ENCODE measurements at regions not wholly inside any gene's neighbourhood (a gene's known extent, or its start where the extent isn't known, plus 50 kb on each side); places are given as distances from the start of the nearest gene placed in this dataset.
"Not testable (repeated sequence)": the region's sequence is repeated elsewhere in the genome, so short reads cannot be mapped to it uniquely, and the experiment has no call there.

GRCh38 chr11:34750692-34751405, 130.0 kb downstream of the EHF start:
- no peak for DNase-seq

DNA sequence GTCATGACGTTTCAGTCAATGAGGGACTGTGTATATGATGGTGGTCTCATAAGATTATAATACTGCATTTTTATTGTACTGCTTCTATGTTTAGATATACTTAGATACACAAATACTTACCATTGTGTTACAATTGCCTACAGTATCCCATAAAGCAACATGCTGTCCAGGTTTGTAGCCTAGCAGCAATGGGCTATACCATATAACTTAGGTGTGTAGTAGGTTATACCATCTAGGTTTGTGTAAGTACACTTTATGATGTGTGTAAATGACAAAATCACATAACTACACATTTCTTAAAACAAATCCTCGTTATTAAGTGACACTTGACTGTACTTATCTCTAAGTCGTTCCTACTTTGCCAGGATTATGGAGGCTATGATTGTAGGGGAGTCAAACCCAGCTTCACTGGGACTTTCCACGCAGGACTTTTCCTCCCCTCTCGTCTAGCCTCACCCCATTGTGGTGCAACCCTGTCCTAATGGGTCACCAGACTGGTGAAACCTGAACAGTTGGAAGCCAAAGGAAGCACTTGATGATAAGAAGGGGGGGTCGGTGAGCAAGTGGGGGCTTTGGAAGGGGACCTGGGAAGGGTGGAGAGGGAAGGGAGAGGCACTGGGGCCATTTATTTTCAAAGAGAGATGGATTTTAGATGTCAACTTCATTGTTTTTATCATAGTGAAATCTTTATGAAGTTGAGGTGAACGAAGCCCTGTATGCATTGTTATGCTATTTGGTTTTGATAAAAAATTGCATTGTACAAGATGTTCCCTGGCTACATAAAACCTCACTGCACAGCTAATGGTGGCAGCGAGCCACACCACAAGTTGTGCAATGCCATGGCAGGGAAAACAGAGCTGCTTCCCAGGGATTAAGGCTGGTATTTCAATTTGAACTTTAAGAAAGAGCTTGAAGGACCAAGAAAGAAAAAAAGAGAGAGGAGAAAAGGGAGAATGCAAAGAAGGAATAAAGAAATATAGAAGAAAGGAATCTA, 129.1 kb downstream of the EHF start:
- no peak for DNase-seq

DNA sequence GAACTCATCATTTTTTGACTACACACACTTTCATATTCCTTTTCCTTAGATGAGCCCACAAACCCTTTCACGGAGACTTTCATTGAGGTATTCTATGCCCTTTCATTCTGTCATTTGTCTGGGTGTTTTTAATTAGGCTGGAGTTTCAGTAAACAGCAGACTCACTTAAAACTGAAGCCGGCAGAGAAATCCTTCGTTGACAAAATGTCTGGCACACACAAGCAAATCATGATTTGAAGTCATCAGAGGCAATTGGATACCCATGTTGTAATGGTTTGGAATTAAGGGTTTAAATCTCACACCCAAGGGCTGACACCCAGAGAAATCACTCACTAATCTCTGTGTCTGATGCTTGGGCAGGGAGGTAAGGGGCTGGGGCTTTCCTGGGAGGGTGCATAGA, 127.1 kb downstream of the EHF start:
- no peak for DNase-seq

GRCh38 chr11:34747251-34747650, 126.4 kb downstream of the EHF start:
- DNase-seq, result no peak

DNA sequence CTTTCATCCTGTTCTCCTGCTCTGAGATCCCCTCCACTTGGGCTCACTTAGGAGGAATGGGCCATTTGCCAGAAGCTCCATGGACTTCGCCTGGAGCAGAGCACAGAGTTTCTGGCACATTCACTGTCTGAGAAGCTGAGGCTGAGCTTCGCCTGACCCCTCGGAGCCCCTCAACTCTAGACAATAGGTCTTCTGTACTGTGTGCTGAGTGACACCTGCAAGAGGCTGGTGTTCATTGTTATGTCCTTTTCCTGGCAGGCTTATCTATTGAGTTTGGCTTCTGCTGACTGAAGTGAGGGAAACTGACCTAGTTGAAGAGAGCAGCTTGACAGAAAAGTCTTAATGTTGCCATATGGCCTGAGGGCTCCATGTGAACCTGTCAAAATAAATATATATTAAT, 124.3 kb downstream of the EHF start:
- no peak for DNase-seq

DNA sequence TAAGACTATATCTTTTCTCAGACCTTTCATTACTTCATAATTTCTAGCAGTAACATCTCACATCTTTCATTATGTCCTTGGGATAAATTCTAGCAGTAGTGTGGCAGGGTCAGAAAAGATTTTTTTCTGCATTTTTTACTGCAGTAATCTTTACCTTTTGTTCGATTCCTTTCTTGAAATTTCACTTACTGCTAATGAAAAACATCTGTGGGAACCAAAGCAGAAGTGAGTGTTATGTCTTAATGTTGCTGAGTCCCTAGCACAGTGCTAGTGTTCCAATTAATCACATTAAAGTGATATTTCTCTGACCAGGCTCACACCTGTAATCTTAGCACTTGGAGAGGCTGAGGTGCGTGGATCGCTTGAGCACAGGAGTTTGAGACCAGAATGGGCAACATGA, 123.6 kb downstream of the EHF start:
- DNase-seq, result no peak

- DNase-seq, result no peak
Observed at GRCh38 chr11:34738237-34738636, 117.3 kb downstream of the EHF start.

DNA sequence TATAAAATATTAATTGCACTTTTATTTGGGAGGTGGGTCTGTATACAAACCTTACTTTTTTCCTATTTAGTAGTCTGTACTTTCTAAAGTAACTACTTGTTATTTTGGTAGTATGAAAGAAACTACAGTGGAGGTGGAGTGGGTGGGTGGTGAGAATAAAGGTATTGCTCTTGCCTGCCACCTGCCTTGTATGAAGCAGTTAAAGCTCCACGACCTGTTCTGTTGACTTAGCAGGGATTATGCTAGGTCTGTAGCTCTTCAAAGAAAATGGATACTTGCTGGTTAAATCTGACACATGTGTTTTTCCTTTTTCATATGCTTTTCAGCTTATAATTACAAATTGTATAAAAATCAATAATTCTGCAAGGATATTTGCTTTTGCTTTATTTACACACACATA, 111.9 kb downstream of the EHF start:
- no peak for DNase-seq

GRCh38 chr11:34731603-34732002, 110.7 kb downstream of the EHF start:
- no peak for DNase-seq

GRCh38 chr11:34730544-34731295, 109.8 kb downstream of the EHF start:
- no peak for DNase-seq

GRCh38 chr11:34728609-34729008, 107.7 kb downstream of the EHF start:
- no peak for DNase-seq

DNA sequence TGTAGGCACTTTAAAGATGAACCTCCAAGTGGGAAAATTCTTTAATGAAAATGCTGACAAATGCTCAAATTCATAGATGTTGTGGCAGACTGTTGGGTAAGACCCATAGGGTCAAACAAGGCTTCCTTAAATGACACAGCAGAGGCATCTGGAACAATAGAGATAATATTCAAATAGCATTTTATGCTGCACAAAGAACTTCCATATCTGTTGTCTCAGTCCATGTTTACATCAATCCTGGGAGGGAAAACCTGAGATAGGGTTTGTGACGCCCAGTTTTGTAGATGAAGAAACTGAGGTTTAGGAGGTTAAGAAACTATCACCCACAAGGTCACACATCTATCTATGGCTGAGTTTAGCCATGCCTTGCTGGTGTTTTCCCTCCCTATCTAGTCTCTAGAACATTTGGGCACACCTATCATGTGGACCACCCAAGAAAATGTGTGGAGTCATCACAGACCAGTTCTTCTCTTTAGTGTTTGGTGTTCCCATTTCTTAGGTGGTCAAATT, 106.4 kb downstream of the EHF start:
- DNase-seq, result no peak

DNA sequence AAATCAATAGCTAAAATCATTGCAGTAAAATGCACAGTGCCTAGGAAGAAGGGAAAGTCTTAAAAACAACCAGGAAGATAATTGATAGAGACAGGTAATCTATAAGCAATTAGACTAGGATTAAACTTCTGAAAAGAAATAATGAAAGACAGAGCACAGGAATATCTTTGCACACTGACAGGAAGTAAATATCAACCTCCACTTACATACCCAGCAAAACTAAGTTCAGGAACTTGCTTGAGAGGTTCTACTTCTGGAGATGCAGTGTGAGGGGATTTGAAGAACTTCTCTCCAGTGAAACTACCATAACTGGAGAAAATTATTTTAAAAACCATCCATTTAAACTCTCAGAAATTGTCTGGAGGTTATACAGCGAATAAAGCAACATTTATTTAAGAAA, 104.1 kb downstream of the EHF start:
- DNase-seq, result no peak

DNA sequence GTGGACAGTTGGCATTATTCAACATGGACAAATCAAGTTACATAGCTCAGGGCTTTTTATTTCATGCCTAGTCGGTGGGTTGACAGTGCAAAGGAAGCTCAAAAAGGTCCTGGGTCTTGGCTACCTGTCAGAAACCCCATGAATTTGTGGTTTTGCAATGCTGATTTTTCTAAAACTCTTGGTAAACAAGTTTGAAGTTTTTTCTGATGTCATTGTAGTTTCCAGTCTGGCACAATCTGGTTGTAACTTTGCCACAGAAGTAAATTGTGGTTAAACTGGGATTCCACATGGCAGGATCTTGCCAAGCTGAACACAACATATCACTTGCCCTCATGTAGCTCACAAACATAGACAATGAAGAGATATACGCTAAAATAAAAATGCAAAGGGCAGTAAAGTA, 100.8 kb downstream of the EHF start:
- no peak for DNase-seq

DNA sequence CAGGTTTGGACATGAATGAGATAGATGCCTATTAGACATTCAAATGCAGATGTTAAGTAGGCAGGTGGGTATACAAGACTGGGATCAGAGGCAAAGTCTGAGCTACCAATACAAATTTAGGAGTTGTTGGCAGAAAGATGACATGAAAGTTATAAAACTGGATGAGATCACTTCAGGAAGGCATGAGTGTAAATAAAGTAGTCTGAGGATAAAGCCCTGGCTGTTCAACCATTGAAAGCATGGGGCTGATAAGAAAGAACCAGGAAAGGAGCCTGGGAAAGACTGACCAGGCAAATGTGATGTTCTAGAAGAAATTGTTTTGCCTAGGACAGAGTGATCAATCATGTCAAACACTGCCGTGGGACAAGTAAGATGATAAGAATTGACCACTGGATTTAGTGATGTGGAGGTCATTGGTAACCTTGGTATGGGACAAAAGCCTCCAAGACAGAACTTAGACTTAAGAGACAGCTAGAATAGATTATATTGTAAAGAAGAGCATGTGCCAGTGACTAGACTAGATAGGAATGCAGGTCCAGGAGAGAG, 98.5 kb downstream of the EHF start:
- DNase-seq, result no peak

- not testable (repeated sequence) for DNase-seq
Observed at GRCh38 chr11:34713631-34714030, 92.7 kb downstream of the EHF start.

All from NCI-H1930 (cell line).